Lower leg skin (tissue), 4 donors: ENCODE measurements at regions not wholly inside any gene's neighbourhood (a gene's known extent, or its start where the extent isn't known, plus 50 kb on each side); places are given as distances from the start of the nearest gene placed in this dataset.
A peak's percentile ranks its signal among the peaks of the same experiment; 100 is the strongest.

ENCODE experiments used
- DNase-seq, 2 donors: peaks; one replicate each; pipeline ENCODE4 v3.0.0-alpha.2; 2019; ENCODE audit warnings: low spot score in 2 of 2
- H3K4me3 ChIP-seq: fragments of 200-600 bp; sonication (generic); 2 replicates; pipeline ENCODE4 v1.5.1; 2017; ENCODE audit warnings: mild to moderate bottlenecking, low read depth; ENCODE audit not compliant: poor library complexity, severe bottlenecking
- POLR2A ChIP-seq, 2 donors: fragments of 450-650 bp; IDR thresholded peaks; one replicate each; pipeline ENCODE4 v1.6.1; 2016 to 2017; ENCODE audit warnings: antibody characterized with exemption in 2 of 2, mild to moderate bottlenecking in 1 of 2, moderate library complexity in 1 of 2
- WGBS, 2 donors: methylation state at CpG; one replicate each; pipeline ENCODE4 v1.1.5; 2018; 5-methylcytosine and 5-hydroxymethylcytosine counted together
- intact Hi-C: fragments of 100-400 bp; cut with DNase I; formaldehyde crosslinking; loops from one replicate; pipeline ENCODE4 v1.15.0; 2023; ENCODE audit warnings: low total_unique reads
- TF ChIP-seq, protein P1 (sequence below), 3 donors: fragments of 450-650 bp; IDR thresholded peaks; one replicate each; pipeline ENCODE4 v1.5.1; 2016; ENCODE audit warnings: antibody characterized with exemption in 3 of 3, mild to moderate bottlenecking in 3 of 3, moderate library complexity in 2 of 3

- no peak overlapping the region for H3K4me3 ChIP-seq
- DNase-seq: peak in 1 of 2 donors; percentile 93
- no peak for TF ChIP-seq POLR2A (IDR thresholded peaks at IDR 0.05)
- TF ChIP-seq, protein P1, sequence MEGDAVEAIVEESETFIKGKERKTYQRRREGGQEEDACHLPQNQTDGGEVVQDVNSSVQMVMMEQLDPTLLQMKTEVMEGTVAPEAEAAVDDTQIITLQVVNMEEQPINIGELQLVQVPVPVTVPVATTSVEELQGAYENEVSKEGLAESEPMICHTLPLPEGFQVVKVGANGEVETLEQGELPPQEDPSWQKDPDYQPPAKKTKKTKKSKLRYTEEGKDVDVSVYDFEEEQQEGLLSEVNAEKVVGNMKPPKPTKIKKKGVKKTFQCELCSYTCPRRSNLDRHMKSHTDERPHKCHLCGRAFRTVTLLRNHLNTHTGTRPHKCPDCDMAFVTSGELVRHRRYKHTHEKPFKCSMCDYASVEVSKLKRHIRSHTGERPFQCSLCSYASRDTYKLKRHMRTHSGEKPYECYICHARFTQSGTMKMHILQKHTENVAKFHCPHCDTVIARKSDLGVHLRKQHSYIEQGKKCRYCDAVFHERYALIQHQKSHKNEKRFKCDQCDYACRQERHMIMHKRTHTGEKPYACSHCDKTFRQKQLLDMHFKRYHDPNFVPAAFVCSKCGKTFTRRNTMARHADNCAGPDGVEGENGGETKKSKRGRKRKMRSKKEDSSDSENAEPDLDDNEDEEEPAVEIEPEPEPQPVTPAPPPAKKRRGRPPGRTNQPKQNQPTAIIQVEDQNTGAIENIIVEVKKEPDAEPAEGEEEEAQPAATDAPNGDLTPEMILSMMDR (IDR thresholded peaks at IDR 0.05): no peak
- 69 to 77% methylated on average over 8 of the region's 8 CpGs for WGBS, 2 donors
- intact Hi-C loops: no loop called here
These were observed 84.4 kb downstream of the ADRB2 start for GRCh38 chr5:148910686-148911361.

DNA sequence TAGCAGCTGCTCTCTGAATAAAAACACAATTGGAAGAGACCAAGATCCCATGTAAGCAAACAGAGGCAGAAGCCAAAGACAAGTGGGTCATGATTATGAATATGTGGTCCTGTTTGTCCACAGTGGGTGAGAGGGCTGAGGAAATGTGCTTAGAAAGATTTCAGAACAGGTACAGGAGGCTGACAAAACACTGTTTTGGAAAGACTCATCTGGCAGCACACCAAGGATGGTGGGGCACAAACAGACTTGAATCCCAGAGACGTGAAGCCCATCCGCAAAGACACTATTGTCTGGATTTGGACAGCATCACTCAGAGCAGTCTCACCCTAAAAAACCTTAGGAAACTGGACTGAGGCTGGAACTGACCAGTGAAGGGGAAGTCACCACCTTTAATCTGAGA, 85.0 kb downstream of the ADRB2 start:
- intact Hi-C loops: no loop called here
- WGBS, 2 donors: 87 to 91% methylated on average over 2 of the region's 2 CpGs
- H3K4me3 ChIP-seq: no peak overlapping the region
- no peak for DNase-seq
- TF ChIP-seq POLR2A (IDR thresholded peaks at IDR 0.05): no peak
- TF ChIP-seq, protein P1 (IDR thresholded peaks at IDR 0.05): no peak

GRCh38 chr5:148912146-148912545, 85.7 kb downstream of the ADRB2 start:
- H3K4me3 ChIP-seq: no peak overlapping the region
- DNase-seq: no peak
- no peak for TF ChIP-seq POLR2A (IDR thresholded peaks at IDR 0.05)
- TF ChIP-seq, protein P1 (IDR thresholded peaks at IDR 0.05): no peak
- intact Hi-C loops: no loop called here
- 46 to 64% methylated on average over 1 of the region's 1 CpG for WGBS, 2 donors

DNA sequence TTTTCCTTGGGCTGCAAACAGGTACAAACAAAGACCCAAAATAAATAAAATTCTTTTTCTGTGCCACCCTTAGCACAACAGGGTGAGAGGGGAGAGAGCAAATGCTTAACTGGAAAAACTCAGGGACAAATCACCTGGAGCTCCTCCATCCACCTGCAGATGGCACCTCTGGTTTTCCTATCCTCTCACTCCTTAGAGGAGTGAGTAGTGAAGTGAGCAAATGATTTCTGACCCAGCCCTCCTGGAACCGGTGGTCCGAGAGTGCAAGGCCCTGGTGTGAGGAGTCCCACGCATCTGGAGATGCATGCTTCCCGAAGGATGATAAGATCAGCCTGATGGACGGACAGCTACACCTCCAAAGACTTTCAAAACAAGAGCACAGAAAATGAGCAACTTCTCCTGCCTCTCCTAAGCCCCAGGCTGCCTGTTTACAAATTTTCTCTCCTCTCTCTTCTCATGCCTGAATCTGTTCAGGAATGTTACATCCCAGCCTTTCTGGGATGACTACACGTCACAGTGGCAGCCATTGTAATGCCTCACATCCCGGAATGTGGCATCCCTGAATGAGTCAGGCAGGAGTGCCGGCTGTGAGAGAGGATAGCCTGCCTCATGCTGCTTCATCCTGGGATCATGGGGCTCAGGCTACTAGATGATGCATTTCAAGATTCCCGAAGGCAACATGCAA, 86.4 kb downstream of the ADRB2 start:
- TF ChIP-seq, protein P1 (IDR thresholded peaks at IDR 0.05): no peak
- TF ChIP-seq POLR2A (IDR thresholded peaks at IDR 0.05): no peak
- H3K4me3 ChIP-seq: no peak overlapping the region
- 42 to 49% methylated on average over 9 of the region's 9 CpGs for WGBS, 2 donors

GRCh38 chr5:148913493-148913892, 87.1 kb downstream of the ADRB2 start:
- no peak overlapping the region for H3K4me3 ChIP-seq
- 82 to 85% methylated on average over 6 of the region's 6 CpGs for WGBS, 2 donors
- TF ChIP-seq POLR2A (IDR thresholded peaks at IDR 0.05): no peak
- TF ChIP-seq, protein P1 (IDR thresholded peaks at IDR 0.05): no peak
- DNase-seq: no peak
- intact Hi-C loops: no loop called here

More for the DNA sequence above, 86.4 kb downstream of the ADRB2 start:
- intact Hi-C loops: no loop called here
- DNase-seq: peak in 1 of 2 donors; percentile 70
